GM19452 (cell line): ENCODE measurements at regions not wholly inside any gene's neighbourhood (a gene's known extent, or its start where the extent isn't known, plus 50 kb on each side); places are given as distances from the start of the nearest gene placed in this dataset.

Experiments
- ATAC-seq: cut with Tn5 transposase; IDR thresholded peaks from one replicate; pipeline ENCODE4 v1.9.1; 2021; ENCODE audit not compliant: unreplicated experiment

GRCh38 chr10:43943818-43944360 is 295.2 kb upstream of the ZNF32 start:
- ATAC-seq: no peak

GRCh38 chr10:43943119-43943817 is 294.6 kb upstream of the ZNF32 start:
- no peak for ATAC-seq

GRCh38 chr10:43942096-43942850 is 293.6 kb upstream of the ZNF32 start:
- ATAC-seq: no peak

GRCh38 chr10:43940898-43941837 is 292.5 kb upstream of the ZNF32 start:
- no peak for ATAC-seq

GRCh38 chr10:43939939-43940820 is 291.5 kb upstream of the ZNF32 start:
- ATAC-seq: no peak

- no peak for ATAC-seq
Observed at GRCh38 chr10:43939389-43939938, 290.8 kb upstream of the ZNF32 start.

- no peak for ATAC-seq
Observed at GRCh38 chr10:43938810-43939209, 290.1 kb upstream of the ZNF32 start.

GRCh38 chr10:43931308-43931930 is 282.7 kb upstream of the ZNF32 start:
- ATAC-seq: no peak

GRCh38 chr10:43930777-43931176 is 282.1 kb upstream of the ZNF32 start:
- ATAC-seq: no peak

- no peak for ATAC-seq
Observed at GRCh38 chr10:43930243-43930642, 281.6 kb upstream of the ZNF32 start.

- no peak for ATAC-seq
Observed at GRCh38 chr10:43929122-43929521, 280.4 kb upstream of the ZNF32 start.

- ATAC-seq: no peak
Observed at GRCh38 chr10:43928425-43928968, 279.8 kb upstream of the ZNF32 start.

GRCh38 chr10:43926875-43927406 is 278.3 kb upstream of the ZNF32 start:
- no peak for ATAC-seq

GRCh38 chr10:43926371-43926770 is 277.7 kb upstream of the ZNF32 start:
- ATAC-seq: no peak

- ATAC-seq: no peak
Observed at GRCh38 chr10:43925793-43926192, 277.1 kb upstream of the ZNF32 start.

- ATAC-seq: no peak
Observed at GRCh38 chr10:43923328-43923727, 274.6 kb upstream of the ZNF32 start.

GRCh38 chr10:43922335-43923280 is 273.9 kb upstream of the ZNF32 start:
- no peak for ATAC-seq

- ATAC-seq: no peak
Observed at GRCh38 chr10:43921881-43922280, 273.2 kb upstream of the ZNF32 start.
